Sigmoid colon (tissue), 6 donors: ENCODE measurements at regions not wholly inside any gene's neighbourhood (a gene's known extent, or its start where the extent isn't known, plus 50 kb on each side); places are given as distances from the start of the nearest gene placed in this dataset.

ENCODE experiments used
- DNase-seq: peaks from one replicate; pipeline ENCODE4 v3.0.0-alpha.2; 2019
- H3K27ac ChIP-seq, 4 donors: fragments of 200-600 bp; sonication (generic); one replicate each; pipeline ENCODE4 v1.5.1; 2016 to 2019; ENCODE audit warnings: mild to moderate bottlenecking in 1 of 4
- H3K27me3 ChIP-seq, 3 donors: fragments of 200-600 bp; sonication (generic); one replicate each; pipeline ENCODE4 v1.5.1; 2019; ENCODE audit warnings: mild to moderate bottlenecking in 1 of 3
- H3K36me3 ChIP-seq, 4 donors: fragments of 200-600 bp; sonication (generic); one replicate each; pipeline ENCODE4 v1.5.1; 2016 to 2019
- H3K4me1 ChIP-seq, 4 donors: fragments of 200-600 bp; sonication (generic); one replicate each; pipeline ENCODE4 v1.5.1; 2017 to 2019
- H3K4me3 ChIP-seq, 4 donors: fragments of 200-600 bp; sonication (generic); one replicate each; pipeline ENCODE4 v1.5.1; 2017 to 2019; ENCODE audit warnings: mild to moderate bottlenecking in 2 of 4, moderate library complexity in 1 of 4
- H3K9me3 ChIP-seq, 4 donors: fragments of 200-600 bp in 3 of 4; sonication (generic) in 3 of 4; one replicate each; pipeline versions ENCODE4 v1.5.1 to v1.6.1; 2013 to 2019
- CTCF ChIP-seq, 4 experiments: fragments of 450-650 bp in 3 of 4; fragments of 200-600 bp in 1 of 4; IDR thresholded peaks; one replicate each; pipeline ENCODE4 v1.5.1; 2016 to 2019; ENCODE audit warnings: antibody characterized with exemption in 4 of 4, mild to moderate bottlenecking in 3 of 4, moderate library complexity in 2 of 4
- EP300 ChIP-seq, 4 donors: sonication (generic); formaldehyde crosslinking; IDR thresholded peaks; one replicate each; pipeline ENCODE4 v1.6.1; 2017; ENCODE audit warnings: antibody characterized with exemption in 4 of 4
- POLR2A ChIP-seq, 2 donors: fragments of 450-650 bp; IDR thresholded peaks; one replicate each; pipeline ENCODE4 v1.6.1; 2016; ENCODE audit warnings: antibody characterized with exemption in 2 of 2, mild to moderate bottlenecking in 2 of 2, moderate library complexity in 2 of 2
- POLR2AphosphoS5 ChIP-seq, 4 donors: sonication (generic); formaldehyde crosslinking; IDR thresholded peaks; one replicate each; pipeline ENCODE4 v1.6.1; 2017; ENCODE audit warnings: antibody characterized with exemption in 4 of 4
- WGBS, 2 donors: extraction: QIAGEN DNeasy Blood & Tissue Kit; methylation state at CpG; one replicate each; pipeline ENCODE4 v1.1.7; 2013; 5-methylcytosine and 5-hydroxymethylcytosine counted together
- intact Hi-C: fragments of 100-400 bp; cut with DNase I; formaldehyde crosslinking; loops from one replicate; pipeline ENCODE4 v1.15.1; 2023
- donor health status: healthy with polysubstance abuse.
- donor health status: healthy.

- WGBS, 2 donors = 83 to 87% methylated on average over 2 of the region's 2 CpGs
- no peak overlapping the region for H3K4me3 ChIP-seq
- TF ChIP-seq POLR2A (IDR thresholded peaks at IDR 0.05) (no peak), POLR2AphosphoS5 (IDR thresholded peaks at IDR 0.05) (no peak), CTCF (IDR thresholded peaks at IDR 0.05) (no peak), EP300 (IDR thresholded peaks at IDR 0.05) (no peak)
- no peaks in the 10 kb centered on the region for H3K36me3 ChIP-seq
- no peaks in the 10 kb centered on the region for H3K9me3 ChIP-seq
- H3K27ac ChIP-seq = no peak overlapping the region
- intact Hi-C loops = no loop called here
- H3K4me1 ChIP-seq = no peaks in the 10 kb centered on the region
- DNase-seq = no peak
- no peaks in the 10 kb centered on the region for H3K27me3 ChIP-seq
Observed at GRCh38 chr10:20709708-20710107, 187.4 kb downstream of the NEBL start.

- WGBS, 2 donors = 39 to 76% methylated on average over 4 of the region's 4 CpGs
- DNase-seq = no peak
- Histone ChIP-seq H3K36me3 (no peaks in the 10 kb centered on the region), H3K4me3 (no peak overlapping the region), H3K27ac (no peak overlapping the region), H3K9me3 (no peaks in the 10 kb centered on the region), H3K27me3 (no peaks in the 10 kb centered on the region), H3K4me1 (no peaks in the 10 kb centered on the region)
- TF ChIP-seq POLR2A (IDR thresholded peaks at IDR 0.05) (no peak), EP300 (IDR thresholded peaks at IDR 0.05) (no peak), POLR2AphosphoS5 (IDR thresholded peaks at IDR 0.05) (no peak), CTCF (IDR thresholded peaks at IDR 0.05) (no peak)
- intact Hi-C loops = no loop called here
Observed at GRCh38 chr10:20708305-20708704, 188.8 kb downstream of the NEBL start.

- Histone ChIP-seq H3K27ac (no peak overlapping the region), H3K36me3 (no peaks in the 10 kb centered on the region), H3K4me3 (no peak overlapping the region), H3K27me3 (no peaks in the 10 kb centered on the region), H3K9me3 (no peaks in the 10 kb centered on the region), H3K4me1 (no peaks in the 10 kb centered on the region)
- no peak for DNase-seq
- no peak for TF ChIP-seq POLR2A (IDR thresholded peaks at IDR 0.05)
- TF ChIP-seq EP300 (IDR thresholded peaks at IDR 0.05) = no peak
- no peak for TF ChIP-seq POLR2AphosphoS5 (IDR thresholded peaks at IDR 0.05)
- no peak for TF ChIP-seq CTCF (IDR thresholded peaks at IDR 0.05)
- 91 to 96% methylated on average over 3 of the region's 3 CpGs for WGBS, 2 donors
- intact Hi-C loops = no loop called here
Observed at GRCh38 chr10:20707251-20707650, 189.9 kb downstream of the NEBL start.

GRCh38 chr10:20698837-20699236 lies 198.3 kb downstream of the NEBL start:
- Histone ChIP-seq H3K4me3 (no peak overlapping the region), H3K9me3 (peaks cover 0 to 5% (median 0%) of the 10 kb centered on the region in 4 donors), H3K36me3 (no peaks in the 10 kb centered on the region), H3K27ac (no peak overlapping the region), H3K27me3 (no peaks in the 10 kb centered on the region), H3K4me1 (no peaks in the 10 kb centered on the region)
- intact Hi-C loops = no loop called here
- no peak for TF ChIP-seq POLR2A (IDR thresholded peaks at IDR 0.05)
- TF ChIP-seq EP300 (IDR thresholded peaks at IDR 0.05) = no peak
- TF ChIP-seq CTCF (IDR thresholded peaks at IDR 0.05) = no peak
- no peak for DNase-seq

GRCh38 chr10:20694296-20694695 lies 202.8 kb downstream of the NEBL start:
- H3K27ac ChIP-seq = no peak overlapping the region
- TF ChIP-seq EP300 (IDR thresholded peaks at IDR 0.05) (no peak), POLR2AphosphoS5 (IDR thresholded peaks at IDR 0.05) (no peak), CTCF (IDR thresholded peaks at IDR 0.05) (no peak), POLR2A (IDR thresholded peaks at IDR 0.05) (no peak)
- no peaks in the 10 kb centered on the region for H3K9me3 ChIP-seq
- no peaks in the 10 kb centered on the region for H3K4me1 ChIP-seq
- intact Hi-C loops = no loop called here
- H3K27me3 ChIP-seq = no peaks in the 10 kb centered on the region
- H3K4me3 ChIP-seq = no peak overlapping the region
- no peaks in the 10 kb centered on the region for H3K36me3 ChIP-seq
- DNase-seq = no peak
